ENCODE measurements at regions not wholly inside any gene's neighbourhood (a gene's known extent, or its start where the extent isn't known, plus 50 kb on each side); places are given as distances from the start of the nearest gene placed in this dataset.

- no peak for TF ChIP-seq ZNF571 (tag by site-specific recombination; IDR thresholded peaks at IDR 0.05)
Measured at GRCh38 chr4:129561886-129562671, 466.1 kb downstream of the C4orf33 start (continued).

GRCh38 chr4:129565214-129565613, 469.3 kb downstream of the C4orf33 start:
- H3K9me3 ChIP-seq (ENCODE audit: control insufficient read depth, insufficient read depth, low read depth, low read length), result no peaks in the 10 kb centered on the region
- no peak for TF ChIP-seq ZNF837 (tag by site-specific recombination; IDR thresholded peaks at IDR 0.05)
- TF ChIP-seq ZNF175 (tag by site-specific recombination; IDR thresholded peaks at IDR 0.05), result no peak
- TF ChIP-seq ZNF324 (tag by site-specific recombination; IDR thresholded peaks at IDR 0.05), result no peak
- no peak for TF ChIP-seq GLIS1 (tag by site-specific recombination; IDR thresholded peaks at IDR 0.05)
- TF ChIP-seq KLF17 (tag by site-specific recombination; IDR thresholded peaks at IDR 0.05), result no peak
- no peak for TF ChIP-seq ATF2 (tag by site-specific recombination; IDR thresholded peaks at IDR 0.05; ENCODE audit: low read depth)
- TF ChIP-seq ZNF610 (tag by site-specific recombination; IDR thresholded peaks at IDR 0.05; ENCODE audit: borderline replicate concordance), result no peak
- TF ChIP-seq ZNF571 (tag by site-specific recombination; IDR thresholded peaks at IDR 0.05), result no peak
- no peak for TF ChIP-seq SALL2 (tag by site-specific recombination; IDR thresholded peaks at IDR 0.05; ENCODE audit: borderline replicate concordance)
- no peak for TF ChIP-seq REPIN1 (tag by site-specific recombination; IDR thresholded peaks at IDR 0.05; ENCODE audit: low read depth)
- TF ChIP-seq IKZF3 (tag by site-specific recombination; IDR thresholded peaks at IDR 0.05), result no peak
- no peak for TF ChIP-seq ZNF274 (IDR thresholded peaks at IDR 0.05; ENCODE audit: low read length)
- TF ChIP-seq ZNF274 (tag by site-specific recombination; IDR thresholded peaks at IDR 0.05; ENCODE audit: borderline replicate concordance), result no peak
- TF ChIP-seq ZNF529 (tag by site-specific recombination; IDR thresholded peaks at IDR 0.05; ENCODE audit: insufficient replicate concordance), result no peak
- TF ChIP-seq ZNF223 (tag by site-specific recombination; IDR thresholded peaks at IDR 0.05), result no peak
- H3K4me3 ChIP-seq (ENCODE audit: low read depth, low read length), result no peak overlapping the region
- POLR2A ChIA-PET, result no interaction called here
- H3K4me1 ChIP-seq (ENCODE audit: control insufficient read depth, insufficient read depth, low read length), result no peaks in the 10 kb centered on the region
- H3K36me3 ChIP-seq (ENCODE audit: control insufficient read depth in 2 of 2, insufficient read depth in 1 of 2, low read length in 2 of 2), result no peaks in the 10 kb centered on the region
- CTCF ChIA-PET, result interaction anchor here (0.8 kb wide), 1 partner anchor 174 kb away, joined by 3 read pairs; no protein-coding TSS in a partner anchor
- H3K27ac ChIP-seq (ENCODE audit: extremely low read depth, low read depth, low read length), result no peak overlapping the region

GRCh38 chr4:129570326-129570725, 474.4 kb downstream of the C4orf33 start:
- no peak overlapping the region for H3K4me3 ChIP-seq (ENCODE audit: low read depth, low read length)
- no peaks in the 10 kb centered on the region for H3K4me1 ChIP-seq (ENCODE audit: control insufficient read depth, insufficient read depth, low read length)
- H3K9me3 ChIP-seq (ENCODE audit: control insufficient read depth, insufficient read depth, low read depth, low read length), result no peaks in the 10 kb centered on the region
- CTCF ChIA-PET, result no interaction called here
- no peaks in the 10 kb centered on the region for H3K36me3 ChIP-seq (ENCODE audit: control insufficient read depth in 2 of 2, insufficient read depth in 1 of 2, low read length in 2 of 2)
- POLR2A ChIA-PET, result no interaction called here
- H3K27ac ChIP-seq (ENCODE audit: extremely low read depth, low read depth, low read length), result no peak overlapping the region
- TF ChIP-seq ZNF350 (tag by site-specific recombination; IDR thresholded peaks at IDR 0.05) (no peak), ZNF792 (tag by site-specific recombination; IDR thresholded peaks at IDR 0.05) (no peak), ZBTB11 (tag by site-specific recombination; conservative IDR thresholded peaks at IDR 0.05; ENCODE audit: low read depth) (no peak), KLF1 (tag by site-specific recombination; IDR thresholded peaks at IDR 0.05) (no peak), ZNF830 (tag by site-specific recombination; IDR thresholded peaks at IDR 0.05; ENCODE audit: low read depth) (no peak), ZNF664 (tag by site-specific recombination; IDR thresholded peaks at IDR 0.05) (no peak), ZNF518A (tag by site-specific recombination; conservative IDR thresholded peaks at IDR 0.05; ENCODE audit: low read depth) (no peak), KLF16 (tag by site-specific recombination; IDR thresholded peaks at IDR 0.05) (no peak)

All from HEK293 (cell line).